HG03097 (cell line): ENCODE measurements at regions not wholly inside any gene's neighbourhood (a gene's known extent, or its start where the extent isn't known, plus 50 kb on each side); places are given as distances from the start of the nearest gene placed in this dataset.

Source experiments
- ATAC-seq: cut with Tn5 transposase; IDR thresholded peaks from one replicate; pipeline ENCODE4 v1.9.1; 2021; ENCODE audit not compliant: unreplicated experiment, low FRiP score

GRCh38 chr7:142311876-142312275 is 54.0 kb upstream of the PRSS58 start:
- no peak for ATAC-seq

- no peak for ATAC-seq
Measured at GRCh38 chr7:142308918-142309317, 51.1 kb upstream of the PRSS58 start.

- no peak for ATAC-seq
Measured at GRCh38 chr7:142308326-142308725, 50.5 kb upstream of the PRSS58 start.
